DOHH2 (cell line): ENCODE measurements at regions not wholly inside any gene's neighbourhood (a gene's known extent, or its start where the extent isn't known, plus 50 kb on each side); places are given as distances from the start of the nearest gene placed in this dataset.

Experiments used
- H3F3A ChIP-seq: fragments of 200-600 bp; sonication (generic), shearing (Covaris generic); 2 replicates; pipeline ENCODE4 v1.6.0; 2016; ENCODE audit warnings: antibody characterized with exemption, mild to moderate bottlenecking; ENCODE audit not compliant: control insufficient read depth, insufficient read depth
- H3K27ac ChIP-seq: fragments of 200-600 bp; sonication (generic); 2 replicates; pipeline ENCODE4 v1.5.1; 2014; ENCODE audit warnings: low read depth, mild to moderate bottlenecking, low read length, moderate library complexity
- H3K27me3 ChIP-seq: fragments of 200-600 bp; sonication (generic); 2 replicates; pipeline ENCODE4 v1.6.1; 2014; ENCODE audit warnings: mild to moderate bottlenecking, low read length, mixed read lengths; ENCODE audit not compliant: control insufficient read depth
- H3K36me3 ChIP-seq: fragments of 200-600 bp; sonication (generic); 2 replicates; pipeline ENCODE4 v1.6.1; 2014; ENCODE audit warnings: mild to moderate bottlenecking, low read length, moderate library complexity, mixed read lengths; ENCODE audit not compliant: control insufficient read depth
- H3K4me1 ChIP-seq: fragments of 200-600 bp; sonication (generic); 2 replicates; pipeline ENCODE4 v1.6.1; 2014; ENCODE audit warnings: mild to moderate bottlenecking, low read length, mixed read lengths; ENCODE audit not compliant: control insufficient read depth
- H3K4me2 ChIP-seq: fragments of 200-600 bp; sonication (generic); 2 replicates; pipeline ENCODE4 v1.6.0; 2014; ENCODE audit warnings: mild to moderate bottlenecking, low read length, moderate library complexity
- H3K4me3 ChIP-seq: fragments of 200-600 bp; sonication (generic); 2 replicates; pipeline ENCODE4 v1.5.1; 2014; ENCODE audit warnings: mild to moderate bottlenecking, low read length, mixed read lengths
- H3K79me2 ChIP-seq: fragments of 200-600 bp; sonication (generic); 2 replicates; pipeline ENCODE4 v1.6.1; 2014; ENCODE audit warnings: mild to moderate bottlenecking, low read length, mixed read lengths; ENCODE audit not compliant: control insufficient read depth
- H3K9me2 ChIP-seq: fragments of 200-600 bp; sonication (generic); replicated peaks from 2 replicates; pipeline ENCODE4 v1.6.1; 2014; ENCODE audit warnings: mild to moderate bottlenecking, low read length, mixed read lengths; ENCODE audit not compliant: control insufficient read depth
- H3K9me3 ChIP-seq: fragments of 200-600 bp; sonication (generic); 2 replicates; pipeline ENCODE4 v1.6.1; 2014; ENCODE audit warnings: antibody characterized with exemption, low read length, mixed read lengths; ENCODE audit not compliant: control insufficient read depth, insufficient read depth
- H4K20me1 ChIP-seq: fragments of 200-600 bp; sonication (generic); 2 replicates; pipeline ENCODE4 v1.6.0; 2014; ENCODE audit warnings: low read depth, mild to moderate bottlenecking, antibody characterized with exemption, low read length, moderate library complexity; ENCODE audit not compliant: control insufficient read depth, insufficient read depth
- EZH2phosphoT487 ChIP-seq: fragments of 200-600 bp; sonication (generic); IDR thresholded peaks from 2 replicates; pipeline ENCODE4 v1.6.1; 2017; ENCODE audit warnings: borderline replicate concordance, mild to moderate bottlenecking, antibody characterized with exemption, low read length, moderate library complexity, mixed read lengths
- TF ChIP-seq, protein P1 (sequence below): fragments of 200-600 bp; sonication (generic); IDR thresholded peaks from one replicate; pipeline ENCODE4 v1.5.1; 2014; ENCODE audit warnings: antibody characterized with exemption, mild to moderate bottlenecking, low read depth, low read length; ENCODE audit not compliant: poor library complexity, severe bottlenecking

GRCh38 chr3:81274671-81275070 lies 486.8 kb downstream of the GBE1 start:
- H3K4me1 ChIP-seq: no peaks in the 10 kb centered on the region
- no peaks in the 10 kb centered on the region for H3K27me3 ChIP-seq
- TF ChIP-seq, protein P1, sequence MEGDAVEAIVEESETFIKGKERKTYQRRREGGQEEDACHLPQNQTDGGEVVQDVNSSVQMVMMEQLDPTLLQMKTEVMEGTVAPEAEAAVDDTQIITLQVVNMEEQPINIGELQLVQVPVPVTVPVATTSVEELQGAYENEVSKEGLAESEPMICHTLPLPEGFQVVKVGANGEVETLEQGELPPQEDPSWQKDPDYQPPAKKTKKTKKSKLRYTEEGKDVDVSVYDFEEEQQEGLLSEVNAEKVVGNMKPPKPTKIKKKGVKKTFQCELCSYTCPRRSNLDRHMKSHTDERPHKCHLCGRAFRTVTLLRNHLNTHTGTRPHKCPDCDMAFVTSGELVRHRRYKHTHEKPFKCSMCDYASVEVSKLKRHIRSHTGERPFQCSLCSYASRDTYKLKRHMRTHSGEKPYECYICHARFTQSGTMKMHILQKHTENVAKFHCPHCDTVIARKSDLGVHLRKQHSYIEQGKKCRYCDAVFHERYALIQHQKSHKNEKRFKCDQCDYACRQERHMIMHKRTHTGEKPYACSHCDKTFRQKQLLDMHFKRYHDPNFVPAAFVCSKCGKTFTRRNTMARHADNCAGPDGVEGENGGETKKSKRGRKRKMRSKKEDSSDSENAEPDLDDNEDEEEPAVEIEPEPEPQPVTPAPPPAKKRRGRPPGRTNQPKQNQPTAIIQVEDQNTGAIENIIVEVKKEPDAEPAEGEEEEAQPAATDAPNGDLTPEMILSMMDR: no peak
- TF ChIP-seq EZH2phosphoT487: no peak

DNA sequence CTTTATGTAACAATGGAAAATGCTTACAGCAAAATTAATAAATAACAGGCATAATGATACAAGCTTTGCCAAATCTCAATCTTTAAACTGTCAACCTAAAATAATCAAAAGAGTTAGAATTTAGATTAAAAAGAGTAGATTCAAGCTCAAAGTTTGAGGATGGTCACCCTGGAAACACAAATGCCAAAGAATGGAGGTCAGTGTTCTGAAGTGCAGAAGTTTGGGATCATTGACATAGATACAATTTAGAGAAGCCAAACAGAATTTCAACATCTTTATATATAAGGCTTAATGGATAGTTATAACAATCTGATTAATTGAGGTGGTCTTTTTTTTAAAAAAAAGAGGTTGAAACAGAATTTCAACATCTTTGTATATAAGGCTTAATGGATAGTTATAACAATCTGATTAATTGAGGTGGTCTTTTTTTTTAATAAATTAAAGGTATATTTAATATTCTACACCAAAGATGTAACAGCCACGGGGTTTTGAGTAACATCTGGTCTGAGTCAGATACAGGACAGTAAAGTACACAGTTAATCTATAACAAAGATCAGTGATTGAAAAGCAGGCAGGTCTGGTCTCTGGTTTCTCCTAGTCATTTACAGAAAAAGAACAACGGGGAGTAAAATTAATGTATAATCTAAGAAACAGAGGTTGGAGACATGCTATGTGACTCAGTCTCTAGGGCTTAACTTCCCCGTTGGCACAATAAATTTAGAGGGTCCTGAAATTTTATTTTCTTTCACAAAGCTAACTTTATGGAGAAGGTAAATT lies 490.7 kb downstream of the GBE1 start:
- Histone ChIP-seq H3K4me2 (no peak overlapping the region), H3K36me3 (no peaks in the 10 kb centered on the region), H3K9me2 (no peaks in the 10 kb centered on the region), H3K4me3 (no peak overlapping the region), H4K20me1 (no peaks in the 10 kb centered on the region), H3K27ac (no peak overlapping the region), H3F3A (no peaks in the 10 kb centered on the region), H3K27me3 (no peaks in the 10 kb centered on the region), H3K79me2 (no peaks in the 10 kb centered on the region), H3K4me1 (no peaks in the 10 kb centered on the region), H3K9me3 (no peaks in the 10 kb centered on the region)
- TF ChIP-seq, protein P1: no peak
- no peak for TF ChIP-seq EZH2phosphoT487

More at GRCh38 chr3:81274671-81275070, 486.8 kb downstream of the GBE1 start:
- Histone ChIP-seq H3F3A (no peaks in the 10 kb centered on the region), H3K79me2 (no peaks in the 10 kb centered on the region), H3K4me3 (no peak overlapping the region), H3K27ac (no peak overlapping the region), H4K20me1 (no peaks in the 10 kb centered on the region), H3K4me2 (no peak overlapping the region), H3K36me3 (no peaks in the 10 kb centered on the region), H3K9me2 (no peaks in the 10 kb centered on the region), H3K9me3 (no peaks in the 10 kb centered on the region)

GRCh38 chr3:81268526-81268925 lies 492.9 kb downstream of the GBE1 start:
- Histone ChIP-seq H3K9me3 (no peaks in the 10 kb centered on the region), H3K27me3 (no peaks in the 10 kb centered on the region), H3K4me3 (no peak overlapping the region), H3K4me1 (no peaks in the 10 kb centered on the region), H3K9me2 (no peaks in the 10 kb centered on the region), H3K4me2 (no peak overlapping the region), H3K36me3 (no peaks in the 10 kb centered on the region), H3K79me2 (no peaks in the 10 kb centered on the region), H3K27ac (no peak overlapping the region), H4K20me1 (no peaks in the 10 kb centered on the region), H3F3A (no peaks in the 10 kb centered on the region)
- TF ChIP-seq, protein P1: no peak
- TF ChIP-seq EZH2phosphoT487: no peak
